Activated CD8-positive, alpha-beta memory T cell treated with anti-CD3 and anti-CD28 coated beads for 36 hours (primary cell): ENCODE measurements at regions not wholly inside any gene's neighbourhood (a gene's known extent, or its start where the extent isn't known, plus 50 kb on each side); places are given as distances from the start of the nearest gene placed in this dataset.
"Not testable (repeated sequence)": the region's sequence is repeated elsewhere in the genome, so short reads cannot be mapped to it uniquely, and the experiment has no call there.

Experiments
- CTCF ChIA-PET: fragments of 350-600 bp; sonication (Branson Sonifier 250); formaldehyde crosslinking; loops from one replicate; lab custom pipeline; 2021; ENCODE audit warnings: antibody characterized with exemption; lab: Charles Lee
- POLR2A ChIA-PET: fragments of 350-600 bp; sonication (Branson Sonifier 250); formaldehyde crosslinking; loops from one replicate; lab custom pipeline; 2021; ENCODE audit warnings: antibody characterized with exemption; lab: Charles Lee

DNA sequence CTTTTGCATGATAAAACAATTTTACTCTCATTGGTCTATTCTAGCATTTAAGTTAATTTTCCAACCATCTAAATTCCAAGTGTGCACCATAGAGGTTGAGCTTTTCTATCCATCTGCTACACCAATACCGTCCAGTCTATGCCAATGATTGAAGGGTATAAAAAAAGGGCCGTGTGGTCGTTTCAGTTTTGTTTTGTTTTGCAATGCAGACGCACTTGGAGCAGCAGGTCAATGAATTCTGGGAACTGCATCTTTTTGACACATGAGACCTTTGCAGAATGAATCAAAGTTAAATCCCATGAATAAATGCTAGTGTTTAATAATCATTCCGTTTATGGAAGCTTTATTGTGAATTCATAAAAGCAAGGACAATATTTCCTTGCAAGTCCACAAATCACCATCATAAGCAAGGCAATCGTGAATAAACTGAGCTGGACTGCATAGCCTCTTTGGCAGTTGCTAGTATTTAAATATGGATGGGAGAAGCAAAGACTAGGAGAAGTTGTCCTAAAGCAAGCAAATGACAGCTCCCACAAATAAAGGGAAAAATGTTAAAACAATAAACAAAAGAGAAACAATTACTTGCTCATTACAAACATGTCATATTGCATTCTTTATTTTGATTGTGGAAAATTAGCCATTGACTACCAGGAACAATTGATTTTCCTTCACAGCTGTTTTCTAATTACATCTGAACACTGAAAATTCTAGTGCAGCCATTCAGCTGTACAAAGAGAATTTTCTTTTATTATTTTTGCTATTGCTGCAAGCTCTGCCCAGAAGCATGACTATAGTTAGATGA lies 649.7 kb upstream of the GJE1 start:
- CTCF ChIA-PET, result no interaction called here
- POLR2A ChIA-PET, result no interaction called here

DNA sequence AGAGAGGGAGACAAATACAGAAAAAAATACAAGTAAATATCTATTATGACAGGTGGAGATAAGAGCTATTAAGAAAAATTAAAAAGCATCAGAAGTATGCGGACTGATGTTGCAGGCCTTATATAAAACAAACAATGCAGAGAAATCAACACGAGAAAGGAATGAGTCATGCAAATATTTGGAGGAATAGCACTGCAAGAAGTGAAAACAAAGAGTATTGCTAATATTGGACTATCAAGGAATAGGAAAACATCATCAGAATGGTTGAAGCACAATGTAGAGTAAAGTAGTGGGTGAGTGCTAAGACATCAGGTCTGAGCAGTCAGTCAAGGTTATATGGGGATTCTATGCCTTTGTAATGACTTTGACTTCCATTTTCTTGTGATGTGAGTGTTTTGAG lies 657.5 kb upstream of the GJE1 start:
- ChIA-PET CTCF (interaction anchor here (0.6 kb wide), 1 partner anchor 118 kb away, joined by 3 read pairs; no protein-coding TSS in a partner anchor), POLR2A (no interaction called here)

DNA sequence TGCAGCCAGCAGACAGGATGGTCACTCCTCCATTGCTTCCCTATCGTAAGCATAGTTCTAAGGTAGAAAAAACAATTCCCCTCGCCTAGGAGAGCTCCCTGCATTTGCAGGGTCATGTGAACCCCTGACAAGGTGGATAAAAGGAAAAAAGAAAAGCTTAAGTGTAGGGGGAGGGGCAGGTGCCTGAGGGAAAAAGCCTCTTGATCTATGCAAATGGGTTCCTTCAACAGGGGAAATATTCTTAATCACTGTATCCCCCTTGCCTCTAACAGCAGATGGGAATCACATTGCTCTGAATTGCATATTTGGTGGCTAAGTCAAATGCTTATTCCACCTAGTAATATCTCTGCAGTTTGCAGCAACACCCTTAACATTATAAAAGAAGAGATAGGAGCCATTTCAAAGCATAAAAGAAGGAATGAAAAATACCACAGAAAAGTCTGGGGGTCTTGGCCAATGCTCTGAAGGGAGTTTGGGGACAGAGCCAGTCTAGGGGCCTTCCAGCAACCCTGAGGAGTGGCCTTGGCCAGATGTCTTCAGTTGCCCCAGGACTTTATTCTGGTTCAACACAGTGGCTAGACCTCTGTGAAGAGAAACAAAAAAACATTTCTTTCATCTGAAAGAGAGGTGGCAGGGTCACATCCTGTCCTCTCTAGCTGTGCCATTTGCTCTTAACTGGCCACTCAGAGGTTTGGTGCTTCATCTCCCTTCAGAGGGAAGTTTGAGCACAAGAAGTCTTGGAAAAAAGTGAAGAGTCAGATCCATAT lies 660.4 kb upstream of the GJE1 start:
- ChIA-PET POLR2A (no interaction called here), CTCF (no interaction called here)

DNA sequence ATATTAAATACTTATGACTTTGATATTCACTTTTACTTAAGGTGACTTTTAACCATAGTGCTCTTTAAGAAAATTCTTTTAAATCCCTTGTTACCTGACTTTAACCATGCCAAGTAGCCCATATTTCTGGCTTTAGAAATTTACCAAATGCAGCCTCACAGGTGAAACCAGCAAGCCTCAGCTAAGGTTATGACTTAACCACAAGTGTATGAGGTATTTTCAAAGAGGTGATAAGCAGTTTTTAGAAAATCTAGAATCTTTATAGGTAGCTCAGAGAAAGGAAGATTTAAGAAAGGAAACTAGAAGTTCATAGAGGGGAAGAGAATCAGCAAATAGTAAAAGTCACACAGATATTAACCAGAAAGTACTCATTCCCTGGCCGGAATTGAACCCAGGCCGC lies 661.9 kb upstream of the GJE1 start:
- ChIA-PET POLR2A (no interaction called here), CTCF (no interaction called here)

DNA sequence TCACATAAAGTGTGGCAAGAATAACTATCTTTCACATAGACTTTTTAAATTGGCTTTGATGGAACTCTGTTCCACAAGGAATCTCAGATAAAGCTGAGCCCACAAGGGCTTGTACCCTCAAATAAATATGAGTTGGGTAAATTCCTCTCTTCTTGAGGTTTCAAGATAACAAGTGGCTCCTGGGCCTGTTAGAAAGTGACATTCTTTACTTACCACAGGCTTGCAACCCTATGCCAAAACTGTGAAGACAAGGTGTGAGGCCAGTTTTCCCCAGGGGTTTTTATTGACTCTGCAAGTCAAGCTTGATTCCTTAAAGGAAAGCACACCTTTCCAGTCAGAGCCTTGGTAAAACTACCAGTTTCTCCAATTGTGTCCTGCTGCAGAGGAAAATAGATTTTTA lies 664.8 kb upstream of the GJE1 start:
- ChIA-PET CTCF (no interaction called here), POLR2A (no interaction called here)

DNA sequence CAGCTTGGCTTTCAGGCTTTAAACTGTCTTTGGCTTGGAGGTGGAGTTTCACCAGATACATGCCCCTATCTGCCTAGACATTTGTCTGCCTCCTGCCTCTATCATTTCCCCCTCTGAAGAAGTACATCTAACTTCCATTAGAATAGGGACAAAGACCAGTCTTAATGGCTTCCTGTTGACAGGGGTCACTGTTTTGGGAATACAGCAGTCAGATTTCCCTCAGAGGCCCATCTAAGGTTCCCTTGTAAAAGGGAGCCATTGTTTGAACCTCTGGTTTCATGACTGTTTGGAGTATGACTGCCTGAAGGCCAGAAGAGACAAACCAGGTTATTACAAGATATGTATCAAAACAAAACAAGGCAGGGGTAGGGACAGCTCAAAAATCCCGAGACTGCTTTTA lies 665.7 kb upstream of the GJE1 start:
- POLR2A ChIA-PET, result no interaction called here
- CTCF ChIA-PET, result no interaction called here

DNA sequence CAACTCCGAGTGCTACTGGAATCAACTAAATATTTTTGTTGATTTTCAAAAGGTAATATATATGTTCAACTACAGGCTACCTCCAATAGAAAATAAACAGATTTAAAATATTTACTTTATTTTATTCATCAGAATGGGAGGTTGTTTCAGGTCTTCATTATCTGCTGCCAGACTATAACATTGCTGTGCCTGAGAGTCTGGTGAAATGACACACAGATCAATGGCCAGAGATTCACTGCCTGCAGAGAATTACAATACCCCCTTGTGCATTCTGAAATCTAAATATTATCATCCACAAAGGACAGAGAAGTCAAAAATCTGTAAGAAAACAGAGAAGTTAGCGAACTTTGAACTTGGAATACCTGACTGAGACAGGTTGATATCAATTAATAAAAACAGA lies 667.8 kb upstream of the GJE1 start:
- ChIA-PET POLR2A (no interaction called here), CTCF (no interaction called here)

DNA sequence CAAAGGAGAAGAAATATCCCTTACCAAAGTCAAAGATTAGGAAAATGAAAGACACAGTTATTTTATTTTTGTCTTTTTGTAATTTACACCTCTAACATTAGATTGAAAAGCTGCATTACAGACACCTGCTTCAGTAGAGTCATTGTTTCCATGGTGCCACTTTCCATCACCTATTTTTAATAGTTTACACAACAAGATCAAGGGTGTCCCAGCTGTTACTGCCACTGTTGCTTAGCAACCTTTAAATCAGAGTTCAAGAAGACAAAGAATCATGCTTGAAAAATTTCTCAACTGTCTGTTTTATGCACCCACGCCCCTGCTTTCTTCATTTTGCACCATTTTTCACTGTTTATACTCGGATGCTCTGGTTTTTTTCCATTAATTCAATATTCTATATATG lies 668.2 kb upstream of the GJE1 start:
- CTCF ChIA-PET, result no interaction called here
- POLR2A ChIA-PET, result no interaction called here

- CTCF ChIA-PET, result no interaction called here
- POLR2A ChIA-PET, result no interaction called here
Observed at GRCh38 chr6:141463237-141463977, 669.3 kb upstream of the GJE1 start.

- ChIA-PET CTCF (no interaction called here), POLR2A (no interaction called here)
Observed at GRCh38 chr6:141460743-141461484, 671.8 kb upstream of the GJE1 start.

DNA sequence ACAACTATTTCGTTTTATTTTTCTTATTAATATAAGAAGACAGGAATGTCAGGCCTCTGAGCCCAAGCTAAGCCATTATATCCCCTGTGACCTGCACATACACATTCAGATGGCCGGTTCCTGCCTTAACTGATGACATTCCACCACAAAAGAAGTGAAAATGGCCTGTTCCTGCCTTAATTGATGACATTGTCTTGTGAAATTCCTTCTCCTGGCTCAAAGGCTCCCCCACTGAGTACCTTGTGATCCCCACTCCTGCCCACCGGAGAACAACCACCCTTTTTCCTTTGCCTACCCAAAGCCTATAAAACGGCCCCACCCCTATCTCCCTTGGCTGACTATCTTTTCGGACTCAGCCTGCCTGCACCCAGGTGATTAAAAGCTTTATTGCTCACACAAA lies 672.5 kb upstream of the GJE1 start:
- POLR2A ChIA-PET, CTCF ChIA-PET: not testable (repeated sequence)

DNA sequence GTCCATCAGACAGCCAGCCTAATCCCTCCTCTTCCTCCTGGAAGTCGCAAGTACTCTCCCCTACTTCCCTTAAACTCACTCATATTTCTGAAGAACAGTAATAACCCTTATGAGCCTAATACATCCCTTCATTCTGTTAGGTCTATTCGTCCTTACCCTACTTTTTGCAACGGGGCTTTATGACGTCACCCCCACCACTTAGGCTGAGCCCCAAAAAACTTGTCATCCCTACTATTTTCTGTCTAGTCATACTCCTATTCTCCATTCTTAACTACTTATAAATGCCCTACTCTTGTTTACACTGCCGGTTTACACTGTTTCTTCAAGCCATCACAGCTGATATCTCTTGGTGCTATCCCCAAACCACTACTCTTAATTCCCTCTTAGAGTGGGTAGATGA lies 674.7 kb upstream of the GJE1 start:
- POLR2A ChIA-PET, CTCF ChIA-PET: not testable (repeated sequence)

- ChIA-PET CTCF (no interaction called here), POLR2A (no interaction called here)
Observed at GRCh38 chr6:141452354-141452686, 680.4 kb upstream of the GJE1 start.

DNA sequence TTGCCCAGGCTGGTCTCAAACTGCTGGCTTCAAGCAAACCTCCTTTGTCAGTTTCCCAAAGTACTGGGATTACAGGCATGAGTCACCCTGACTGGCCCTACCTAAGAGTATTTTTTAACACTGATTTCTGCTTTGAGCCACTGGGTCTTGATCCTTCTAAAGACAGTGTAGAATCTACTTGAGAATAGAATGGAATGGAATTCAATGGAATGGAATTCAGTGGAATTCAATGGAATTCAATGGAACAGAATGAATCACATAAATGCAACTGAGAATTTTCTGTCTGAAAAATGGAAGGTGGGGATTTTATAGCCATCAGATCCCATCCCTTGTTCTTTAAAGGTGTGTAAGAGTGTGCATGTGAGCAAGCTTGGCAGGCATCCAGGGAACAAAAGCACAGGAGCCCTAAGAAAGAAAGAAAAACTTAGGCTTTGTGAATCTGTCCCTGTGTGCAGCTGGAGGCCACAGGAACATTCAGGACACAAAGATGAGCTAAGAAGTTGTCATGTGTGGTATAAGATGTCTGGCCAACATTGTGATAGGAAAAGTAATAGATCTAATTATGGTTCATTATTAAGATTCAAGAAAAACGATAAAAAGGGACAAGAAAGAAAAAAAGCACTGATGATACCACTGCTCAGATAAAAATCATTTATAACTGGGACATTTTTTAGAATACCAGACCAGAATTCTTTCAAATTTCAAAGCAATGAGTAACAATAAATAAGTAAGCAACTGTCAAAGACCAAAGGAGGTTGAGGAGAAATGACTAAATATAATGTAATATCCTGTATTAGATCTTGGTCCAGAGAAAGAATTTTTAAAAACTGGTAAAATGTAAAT lies 681.0 kb upstream of the GJE1 start:
- ChIA-PET CTCF (no interaction called here), POLR2A (no interaction called here)

GRCh38 chr6:141451181-141451510 lies 681.6 kb upstream of the GJE1 start:
- ChIA-PET CTCF (no interaction called here), POLR2A (no interaction called here)

DNA sequence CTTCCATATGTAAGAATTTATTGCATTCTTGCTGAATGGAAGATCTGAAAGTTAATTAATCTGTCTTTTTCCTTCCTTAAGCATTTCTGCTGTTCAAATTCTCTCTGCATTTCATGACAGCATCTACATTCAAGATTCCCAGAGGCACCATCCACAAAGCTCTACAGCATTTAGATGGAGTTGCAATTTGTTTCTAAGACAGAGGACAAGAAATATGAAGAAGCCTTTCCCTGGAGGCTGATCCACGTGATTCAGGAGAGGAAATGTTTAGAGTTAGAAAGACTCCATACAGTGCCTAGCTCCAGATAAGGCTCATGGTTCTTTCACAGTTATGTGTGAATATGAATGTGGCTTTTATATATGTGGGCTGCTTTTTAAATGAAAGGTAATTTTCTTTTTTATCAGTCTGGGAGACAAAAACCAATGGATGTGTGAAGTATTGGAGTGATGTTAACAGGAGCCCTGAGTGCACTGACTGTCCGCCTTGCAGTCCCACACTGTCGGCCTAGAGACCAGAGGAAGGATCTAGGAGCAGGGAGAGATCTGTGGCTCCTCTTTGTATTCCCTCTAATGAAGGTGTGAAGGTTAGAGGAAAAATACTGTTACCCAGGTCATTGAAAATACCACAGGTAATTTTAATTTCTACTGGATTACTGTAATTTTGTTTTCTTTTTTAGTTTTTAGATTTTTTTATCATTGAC lies 686.6 kb upstream of the GJE1 start:
- POLR2A ChIA-PET, result no interaction called here
- CTCF ChIA-PET, result no interaction called here

GRCh38 chr6:141443668-141444289 lies 688.9 kb upstream of the GJE1 start:
- POLR2A ChIA-PET, result no interaction called here
- CTCF ChIA-PET, result no interaction called here

- POLR2A ChIA-PET, result no interaction called here
Observed at GRCh38 chr6:141443032-141443431, 689.7 kb upstream of the GJE1 start.

More at GRCh38 chr6:141443032-141443431, 689.7 kb upstream of the GJE1 start:
- CTCF ChIA-PET, result no interaction called here
